T-helper 1 cell treated with Interleukin-12 subunit alpha and Interleukin-12 subunit beta and Interleukin-4 antibody, amounts not matched to agents 30 μg/mL and 1 μg/mL, for 36 hours (primary cell): ENCODE measurements at regions not wholly inside any gene's neighbourhood (a gene's known extent, or its start where the extent isn't known, plus 50 kb on each side); places are given as distances from the start of the nearest gene placed in this dataset.
"Not testable (repeated sequence)": the region's sequence is repeated elsewhere in the genome, so short reads cannot be mapped to it uniquely, and the experiment has no call there.

Experiments used
- H3K27ac Mint-ChIP-seq: one replicate; pipeline ENCODE4 v1.8.0; 2021; ENCODE audit warnings: mild to moderate bottlenecking, mixed read lengths
- H3K27me3 Mint-ChIP-seq: one replicate; pipeline ENCODE4 v1.8.0; 2021; ENCODE audit warnings: low read depth, mixed read lengths
- H3K36me3 Mint-ChIP-seq: one replicate; pipeline ENCODE4 v1.8.0; 2021; ENCODE audit warnings: low read depth, mixed read lengths
- H3K4me1 Mint-ChIP-seq: one replicate; pipeline ENCODE4 v1.8.0; 2021; ENCODE audit warnings: low read depth, mixed read lengths
- H3K4me3 Mint-ChIP-seq: one replicate; pipeline ENCODE4 v1.8.0; 2021; ENCODE audit warnings: mild to moderate bottlenecking, moderate library complexity, mixed read lengths
- H3K9me3 Mint-ChIP-seq: one replicate; pipeline ENCODE4 v1.8.0; 2021; ENCODE audit warnings: mixed read lengths

- Mint-ChIP-seq H3K27me3 (no peaks in the 10 kb centered on the region), H3K27ac (no peak overlapping the region), H3K36me3 (no peaks in the 10 kb centered on the region), H3K9me3 (peaks cover 5% of the 10 kb centered on the region), H3K4me1 (no peaks in the 10 kb centered on the region), H3K4me3 (no peak overlapping the region)
Observed at GRCh38 chr2:34153484-34153883, 554.4 kb upstream of the FAM98A start.

DNA sequence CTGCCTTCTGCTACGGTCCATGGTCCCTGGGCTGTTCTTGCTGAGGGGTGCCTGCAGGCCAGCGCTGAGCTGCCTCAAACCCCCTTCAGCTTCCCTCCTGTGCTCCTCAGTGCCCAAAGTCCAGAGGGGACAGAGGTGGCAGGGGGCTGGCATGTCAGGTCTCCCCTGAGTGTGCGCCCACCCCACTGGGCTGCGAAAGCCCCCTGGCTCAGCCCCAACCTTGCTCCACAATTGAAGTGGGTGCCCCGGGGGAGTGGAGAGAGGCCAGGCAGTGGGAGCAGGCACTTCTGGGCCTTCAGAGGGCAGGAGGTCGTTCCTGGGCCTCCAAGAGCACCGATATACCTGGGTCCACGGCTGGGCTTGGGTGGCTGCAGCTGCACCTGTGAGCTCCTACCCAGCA is 548.7 kb upstream of the FAM98A start:
- Mint-ChIP-seq H3K36me3 (no peaks in the 10 kb centered on the region), H3K9me3 (peaks cover 11% of the 10 kb centered on the region), H3K27me3 (no peaks in the 10 kb centered on the region), H3K4me1 (no peaks in the 10 kb centered on the region), H3K27ac (no peak overlapping the region), H3K4me3 (no peak overlapping the region)

GRCh38 chr2:34143149-34143548 is 544.0 kb upstream of the FAM98A start:
- Mint-ChIP-seq H3K36me3 (no peaks in the 10 kb centered on the region), H3K27ac (no peak overlapping the region), H3K4me3 (no peak overlapping the region), H3K4me1 (no peaks in the 10 kb centered on the region), H3K27me3 (no peaks in the 10 kb centered on the region), H3K9me3 (peaks cover 17% of the 10 kb centered on the region)

- peaks cover 17% of the 10 kb centered on the region for H3K9me3 Mint-ChIP-seq
- not testable (repeated sequence) for H3K27ac Mint-ChIP-seq, H3K36me3 Mint-ChIP-seq, H3K27me3 Mint-ChIP-seq, H3K4me1 Mint-ChIP-seq, H3K4me3 Mint-ChIP-seq
Observed at GRCh38 chr2:34142531-34143008, 543.5 kb upstream of the FAM98A start.

DNA sequence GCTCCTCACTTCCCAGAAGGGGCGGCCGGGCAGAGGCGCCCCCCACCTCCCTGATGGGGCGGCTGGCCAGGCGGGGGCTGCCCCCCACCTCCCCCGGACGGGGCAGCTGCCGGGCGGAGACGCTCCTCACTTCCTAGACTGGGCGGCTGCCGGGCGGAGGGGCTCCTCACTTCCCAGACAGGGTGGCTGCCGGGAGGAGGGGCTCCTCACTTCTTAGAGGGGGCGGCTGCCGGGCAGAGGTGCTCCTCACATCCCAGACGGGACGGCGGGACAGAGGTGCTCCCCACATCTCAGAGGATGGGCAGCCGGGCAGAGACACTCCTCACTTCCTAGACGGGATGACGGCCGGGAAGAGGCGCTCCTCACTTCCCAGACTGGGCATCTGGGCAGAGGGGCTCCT is 534.0 kb upstream of the FAM98A start:
- not testable (repeated sequence) for H3K36me3 Mint-ChIP-seq, H3K9me3 Mint-ChIP-seq

DNA sequence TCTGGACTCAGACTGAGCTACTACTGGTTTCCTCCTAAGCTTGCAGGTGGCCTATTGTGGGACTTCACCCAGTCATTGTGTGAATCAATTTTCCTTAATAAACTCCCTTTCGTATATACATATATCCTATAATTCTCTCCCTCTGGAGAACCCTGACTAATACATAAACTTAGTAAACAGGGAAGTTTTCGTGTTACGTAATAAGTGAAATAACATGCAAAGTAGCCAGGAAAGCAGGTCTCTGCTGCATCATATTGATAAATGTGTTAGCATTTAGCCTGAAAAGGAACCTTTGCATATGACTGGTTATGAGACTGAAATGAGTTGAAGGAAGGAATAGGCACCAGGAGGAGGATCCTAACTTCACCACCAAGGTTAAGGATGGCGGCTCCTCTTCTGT is 527.2 kb upstream of the FAM98A start:
- H3K27ac Mint-ChIP-seq, result no peak overlapping the region

More for the DNA sequence above, 534.0 kb upstream of the FAM98A start:
- H3K4me3 Mint-ChIP-seq, H3K4me1 Mint-ChIP-seq, H3K27ac Mint-ChIP-seq, H3K27me3 Mint-ChIP-seq: not testable (repeated sequence)

DNA sequence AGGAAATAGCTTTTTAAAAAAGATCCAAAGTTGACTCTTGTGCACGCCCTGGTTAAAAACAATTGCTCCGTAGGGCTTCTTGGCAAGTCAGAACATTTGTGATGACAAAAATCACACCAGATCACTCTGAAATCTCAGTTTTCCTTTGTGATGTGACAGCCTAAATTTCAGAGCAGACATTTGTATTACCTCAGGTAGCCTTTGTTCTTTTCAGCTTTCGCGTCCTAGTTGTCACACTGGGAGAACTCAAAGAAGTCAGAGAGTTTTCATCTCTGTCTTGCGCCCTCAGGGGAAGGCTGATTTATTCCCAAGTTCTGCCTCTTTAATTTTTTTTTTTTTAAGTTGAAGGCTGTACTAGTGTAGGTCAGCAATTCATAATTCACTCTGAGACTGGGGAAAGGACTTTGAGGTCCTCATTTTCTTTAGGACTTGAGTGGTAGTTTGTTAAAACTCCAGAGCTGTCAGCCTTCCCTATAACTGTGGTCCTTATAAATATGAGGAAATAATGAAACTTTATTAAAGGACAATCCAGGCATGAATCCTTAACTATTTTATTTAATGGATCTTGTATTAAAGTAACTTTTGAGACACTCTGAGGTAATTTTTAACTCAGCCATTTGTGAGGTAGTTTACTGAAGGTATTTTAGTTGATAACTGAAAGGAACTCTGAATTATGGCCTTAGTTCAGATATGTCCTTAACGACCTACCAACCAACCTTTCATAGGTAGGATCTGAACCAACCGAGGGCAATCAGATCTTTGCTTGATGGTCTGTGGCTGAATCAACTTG is 525.1 kb upstream of the FAM98A start:
- Mint-ChIP-seq H3K27me3 (no peaks in the 10 kb centered on the region), H3K27ac (no peak overlapping the region), H3K4me1 (no peaks in the 10 kb centered on the region), H3K36me3 (no peaks in the 10 kb centered on the region), H3K4me3 (no peak overlapping the region), H3K9me3 (no peaks in the 10 kb centered on the region)

More for the DNA sequence above, 527.2 kb upstream of the FAM98A start:
- no peaks in the 10 kb centered on the region for H3K4me1 Mint-ChIP-seq
- no peaks in the 10 kb centered on the region for H3K27me3 Mint-ChIP-seq
- H3K9me3 Mint-ChIP-seq, result peaks cover 5% of the 10 kb centered on the region
- no peaks in the 10 kb centered on the region for H3K36me3 Mint-ChIP-seq
- no peak overlapping the region for H3K4me3 Mint-ChIP-seq

DNA sequence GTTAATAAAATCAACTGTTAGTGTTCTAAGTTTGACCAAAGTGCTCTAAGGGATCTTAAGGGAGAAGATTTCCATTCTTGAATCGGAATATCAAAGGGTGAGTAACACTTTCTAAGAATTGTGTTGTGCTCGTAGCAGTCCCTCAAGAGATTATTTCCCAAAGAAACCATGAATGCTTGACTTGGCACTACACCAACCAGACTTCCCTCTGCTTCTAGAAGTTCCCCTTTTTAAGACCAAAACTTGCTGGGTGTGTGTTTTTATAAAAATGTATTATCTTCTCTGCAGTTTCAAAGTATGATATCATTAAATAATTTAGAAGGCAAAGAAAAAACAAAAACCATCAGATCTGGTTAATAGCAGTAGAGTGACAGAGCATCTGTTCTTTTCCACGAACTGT is 522.0 kb upstream of the FAM98A start:
- no peak overlapping the region for H3K4me3 Mint-ChIP-seq
- H3K4me1 Mint-ChIP-seq, result no peaks in the 10 kb centered on the region
- no peaks in the 10 kb centered on the region for H3K36me3 Mint-ChIP-seq
- H3K27me3 Mint-ChIP-seq, result no peaks in the 10 kb centered on the region
- H3K27ac Mint-ChIP-seq, result no peak overlapping the region
- H3K9me3 Mint-ChIP-seq, result no peaks in the 10 kb centered on the region

GRCh38 chr2:34115076-34115475 is 516.0 kb upstream of the FAM98A start:
- no peaks in the 10 kb centered on the region for H3K27me3 Mint-ChIP-seq
- no peaks in the 10 kb centered on the region for H3K9me3 Mint-ChIP-seq
- no peak overlapping the region for H3K4me3 Mint-ChIP-seq
- H3K27ac Mint-ChIP-seq, result no peak overlapping the region
- H3K36me3 Mint-ChIP-seq, result no peaks in the 10 kb centered on the region
- no peaks in the 10 kb centered on the region for H3K4me1 Mint-ChIP-seq

DNA sequence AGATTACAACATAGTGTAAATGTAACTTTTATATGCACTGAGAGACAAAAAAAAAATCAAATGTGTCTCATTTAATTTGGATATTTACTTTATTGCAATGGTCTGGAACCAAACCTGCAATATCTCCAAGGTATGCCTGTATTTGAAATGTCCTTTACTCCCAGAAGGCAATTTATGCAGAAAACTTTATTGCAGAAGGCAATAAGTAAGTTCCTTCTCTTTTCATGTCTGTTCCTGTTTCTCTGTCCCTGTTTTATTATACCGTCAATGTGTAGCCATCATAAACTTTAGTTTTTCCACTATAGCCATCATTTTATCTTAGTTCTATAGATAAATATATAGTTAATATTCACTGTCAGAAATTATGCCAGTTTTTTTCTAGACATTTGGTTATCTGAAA is 513.1 kb upstream of the FAM98A start:
- no peaks in the 10 kb centered on the region for H3K36me3 Mint-ChIP-seq
- H3K4me1 Mint-ChIP-seq, result no peaks in the 10 kb centered on the region
- no peaks in the 10 kb centered on the region for H3K9me3 Mint-ChIP-seq
- no peaks in the 10 kb centered on the region for H3K27me3 Mint-ChIP-seq
- H3K4me3 Mint-ChIP-seq, result no peak overlapping the region
- no peak overlapping the region for H3K27ac Mint-ChIP-seq

DNA sequence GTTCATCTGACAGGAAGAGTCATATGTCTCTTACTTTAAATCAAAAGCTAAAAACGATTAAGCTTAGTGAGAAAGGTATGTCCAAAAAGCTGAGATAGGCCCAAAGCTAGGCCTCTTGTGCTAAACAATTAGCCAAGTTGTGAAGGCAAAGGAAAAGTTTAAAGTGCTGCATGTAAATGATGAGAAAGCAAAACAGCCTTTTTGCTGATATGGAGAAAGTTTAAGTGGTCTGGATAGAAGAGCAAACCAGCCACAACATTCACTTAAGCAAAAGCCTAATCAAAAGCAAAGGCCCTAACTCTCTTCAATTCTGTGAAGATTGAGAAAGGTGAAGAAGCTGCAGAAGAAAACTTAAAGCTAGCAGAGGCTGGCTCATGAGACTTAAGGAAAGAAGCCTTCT is 511.3 kb upstream of the FAM98A start:
- no peaks in the 10 kb centered on the region for H3K27me3 Mint-ChIP-seq
- H3K36me3 Mint-ChIP-seq, result no peaks in the 10 kb centered on the region
- H3K27ac Mint-ChIP-seq, result no peak overlapping the region
- H3K4me1 Mint-ChIP-seq, result no peaks in the 10 kb centered on the region
- no peak overlapping the region for H3K4me3 Mint-ChIP-seq
- H3K9me3 Mint-ChIP-seq, result no peaks in the 10 kb centered on the region

DNA sequence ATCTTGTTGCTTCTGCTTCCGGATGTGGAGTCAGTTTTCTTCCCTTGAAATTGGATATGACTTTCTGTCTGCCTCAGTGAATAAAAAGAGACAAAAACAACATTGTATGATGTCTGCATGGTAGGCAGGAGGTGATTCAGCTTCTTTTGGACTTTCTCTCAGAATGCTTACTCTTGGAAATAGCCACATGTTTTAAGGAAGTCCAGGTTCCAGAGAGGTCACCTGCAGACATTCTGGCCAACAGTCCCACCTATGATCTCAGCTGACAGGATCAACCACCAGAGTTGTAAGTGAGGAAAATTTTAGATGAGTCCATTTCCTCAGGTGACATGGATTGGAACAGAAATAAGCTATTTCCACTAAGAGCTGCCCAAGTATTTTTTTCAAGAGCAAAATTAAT is 508.7 kb upstream of the FAM98A start:
- no peak overlapping the region for H3K4me3 Mint-ChIP-seq
- H3K27me3 Mint-ChIP-seq, result peaks cover 3% of the 10 kb centered on the region
- H3K9me3 Mint-ChIP-seq, result no peaks in the 10 kb centered on the region
- H3K27ac Mint-ChIP-seq, result no peak overlapping the region
- H3K4me1 Mint-ChIP-seq, result no peaks in the 10 kb centered on the region
- no peaks in the 10 kb centered on the region for H3K36me3 Mint-ChIP-seq

- H3K27me3 Mint-ChIP-seq, result peaks cover 3% of the 10 kb centered on the region
- no peak overlapping the region for H3K4me3 Mint-ChIP-seq
- no peaks in the 10 kb centered on the region for H3K9me3 Mint-ChIP-seq
- no peak overlapping the region for H3K27ac Mint-ChIP-seq
- no peaks in the 10 kb centered on the region for H3K4me1 Mint-ChIP-seq
- no peaks in the 10 kb centered on the region for H3K36me3 Mint-ChIP-seq
Observed at GRCh38 chr2:34105006-34105767, 506.1 kb upstream of the FAM98A start.

DNA sequence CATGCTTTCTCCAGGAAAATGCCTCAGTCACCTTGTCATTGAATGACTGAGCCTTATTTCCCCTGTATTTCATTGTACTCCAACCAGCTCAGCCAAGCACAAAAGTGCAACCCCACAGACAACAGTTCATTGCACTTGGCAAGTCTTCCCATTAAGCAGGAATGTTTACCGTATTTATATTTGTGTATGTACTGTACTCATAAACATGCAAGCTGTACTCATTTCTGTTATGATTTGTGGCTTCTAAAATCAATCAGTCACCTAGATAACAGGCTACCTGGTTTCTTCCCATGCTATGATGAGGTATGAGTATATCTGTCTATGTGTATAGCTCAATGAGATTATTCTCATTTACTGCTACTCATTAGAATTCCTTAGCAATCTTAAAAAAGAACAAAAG is 505.5 kb upstream of the FAM98A start:
- no peak overlapping the region for H3K27ac Mint-ChIP-seq
- no peaks in the 10 kb centered on the region for H3K9me3 Mint-ChIP-seq
- H3K4me3 Mint-ChIP-seq, result no peak overlapping the region
- no peaks in the 10 kb centered on the region for H3K4me1 Mint-ChIP-seq
- H3K36me3 Mint-ChIP-seq, result no peaks in the 10 kb centered on the region
- H3K27me3 Mint-ChIP-seq, result peaks cover 3% of the 10 kb centered on the region

GRCh38 chr2:34103437-34103836 is 504.3 kb upstream of the FAM98A start:
- no peak overlapping the region for H3K4me3 Mint-ChIP-seq
- H3K27ac Mint-ChIP-seq, result no peak overlapping the region
- H3K4me1 Mint-ChIP-seq, result no peaks in the 10 kb centered on the region
- H3K9me3 Mint-ChIP-seq, result no peaks in the 10 kb centered on the region
- no peaks in the 10 kb centered on the region for H3K36me3 Mint-ChIP-seq
- H3K27me3 Mint-ChIP-seq, result peaks cover 3% of the 10 kb centered on the region
